GM20000 (cell line): ENCODE measurements at regions not wholly inside any gene's neighbourhood (a gene's known extent, or its start where the extent isn't known, plus 50 kb on each side); places are given as distances from the start of the nearest gene placed in this dataset.

ENCODE experiments used
- DNase-seq: peaks from one replicate; pipeline ENCODE4 v3.0.0; 2012; ENCODE audit warnings: low spot score
- CTCF ChIP-seq: IDR thresholded peaks from 2 replicates; pipeline ENCODE4 v1.5.1; 2012; ENCODE audit warnings: mild to moderate bottlenecking, control low read depth; ENCODE audit errors: extremely low read depth, missing control alignments

GRCh38 chr12:24111616-24112015 is 162.1 kb upstream of the SOX5 start:
- no peak for DNase-seq
- no peak for TF ChIP-seq CTCF

GRCh38 chr12:24111086-24111485 is 161.6 kb upstream of the SOX5 start:
- no peak for TF ChIP-seq CTCF
- DNase-seq: no peak

- peak; percentile 27 for TF ChIP-seq CTCF
- peak; percentile 42 for DNase-seq
Observed at GRCh38 chr12:24109381-24110039, 160.0 kb upstream of the SOX5 start.

GRCh38 chr12:24102676-24103075 is 153.2 kb upstream of the SOX5 start:
- no peak for TF ChIP-seq CTCF
- no peak for DNase-seq

- DNase-seq: no peak
- TF ChIP-seq CTCF: no peak
Observed at GRCh38 chr12:24099576-24099975, 150.1 kb upstream of the SOX5 start.

- no peak for TF ChIP-seq CTCF
- DNase-seq: no peak
Observed at GRCh38 chr12:24095245-24095644, 145.8 kb upstream of the SOX5 start.

GRCh38 chr12:24089510-24089890 is 140.0 kb upstream of the SOX5 start:
- no peak for DNase-seq
- TF ChIP-seq CTCF: no peak
